Lung (tissue), 11 donors: ENCODE measurements at regions not wholly inside any gene's neighbourhood (a gene's known extent, or its start where the extent isn't known, plus 50 kb on each side); places are given as distances from the start of the nearest gene placed in this dataset.

Experiments used
- ATAC-seq: fragments of 200-7000 bp; cut with Tn5 transposase; one replicate; pipeline ENCODE4 v1.9.1; 2020; ENCODE audit warnings: moderate number of reproducible peaks; ENCODE audit not compliant: insufficient read depth, low FRiP score
- DNase-seq, 3 donors: peaks; one replicate each; pipeline ENCODE4 v3.0.0-alpha.2; 2013 to 2017
- H3K27ac ChIP-seq, 2 donors: one replicate each; pipeline ENCODE4 v1.5.1; 2013; ENCODE audit warnings: mild to moderate bottlenecking in 2 of 2, moderate library complexity in 2 of 2, control low read depth in 1 of 2, inconsistent platforms in 1 of 2, low read depth in 1 of 2, low read length in 1 of 2
- H3K27me3 ChIP-seq, 3 donors: one replicate each; pipeline ENCODE4 v1.5.1; 2013; ENCODE audit warnings: low read length in 2 of 3; ENCODE audit not compliant: control insufficient read depth in 3 of 3, insufficient read depth in 3 of 3
- H3K36me3 ChIP-seq, 4 donors: one replicate each; pipeline ENCODE4 v1.5.1; 2013; ENCODE audit warnings: low read length in 4 of 4, mild to moderate bottlenecking in 1 of 4, moderate library complexity in 1 of 4; ENCODE audit not compliant: control insufficient read depth in 4 of 4, insufficient read depth in 4 of 4
- H3K4me1 ChIP-seq, 5 donors: one replicate each; pipeline ENCODE4 v1.5.1; 2013; ENCODE audit warnings: low read length in 5 of 5, mild to moderate bottlenecking in 2 of 5, moderate library complexity in 1 of 5; ENCODE audit not compliant: control insufficient read depth in 5 of 5, insufficient read depth in 5 of 5
- H3K4me3 ChIP-seq: one replicate; pipeline ENCODE4 v1.5.1; 2013; ENCODE audit warnings: mild to moderate bottlenecking, control low read depth, moderate library complexity
- H3K9ac ChIP-seq, 2 donors: one replicate each; pipeline ENCODE4 v1.5.1; 2013; ENCODE audit warnings: low read length in 2 of 2, control low read depth in 1 of 2; ENCODE audit not compliant: insufficient read depth in 1 of 2
- H3K9me3 ChIP-seq, 4 donors: one replicate each; pipeline ENCODE4 v1.5.1; 2013; ENCODE audit warnings: low read length in 3 of 4, mild to moderate bottlenecking in 1 of 4, moderate library complexity in 1 of 4; ENCODE audit not compliant: control insufficient read depth in 4 of 4, insufficient read depth in 3 of 4
- WGBS, 2 donors: extraction: QIAGEN DNeasy Blood & Tissue Kit; methylation state at CpG; one replicate each; pipeline ENCODE4 v1.1.7; 2013; 5-methylcytosine and 5-hydroxymethylcytosine counted together
- TF ChIP-seq, protein P1 (sequence below): IDR thresholded peaks from 2 replicates; pipeline ENCODE4 v1.5.1; 2012; ENCODE audit warnings: mild to moderate bottlenecking; ENCODE audit errors: control extremely low read depth, extremely low read depth
- donor health status: control.
- donor health status: control.
- donor health status: Bipolar disorder and iron deficiency.
- donor health status: healthy.
- donor health status: DM: yes; HTN: yes; CAD: no.

DNA sequence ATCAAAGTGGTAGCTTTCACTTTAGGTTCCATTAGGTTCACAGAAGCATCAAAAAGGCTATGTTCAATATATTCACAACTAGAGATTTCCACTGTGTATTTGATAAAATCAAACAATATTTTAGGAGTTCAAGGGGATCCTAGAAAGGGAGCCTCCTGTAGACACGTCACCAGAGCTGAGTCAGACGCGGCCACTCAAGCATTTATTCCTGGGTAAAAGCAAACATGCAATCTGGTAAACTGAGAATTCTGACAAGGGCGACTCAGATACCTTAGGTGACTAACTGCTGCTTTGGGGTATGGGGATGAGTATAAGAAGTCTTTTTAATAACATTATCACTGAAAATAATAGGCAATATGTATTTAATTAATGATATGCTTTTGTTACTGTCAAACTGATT is 118.7 kb upstream of the HMGN3 start:
- H3K9me3 ChIP-seq = no peaks in the 10 kb centered on the region
- no peaks in the 10 kb centered on the region for H3K4me1 ChIP-seq
- DNase-seq (no peak), ATAC-seq (no peak)
- H3K27ac ChIP-seq = no peak overlapping the region
- WGBS, 2 donors = 88 to 91% methylated on average over 4 of the region's 4 CpGs
- TF ChIP-seq, protein P1, sequence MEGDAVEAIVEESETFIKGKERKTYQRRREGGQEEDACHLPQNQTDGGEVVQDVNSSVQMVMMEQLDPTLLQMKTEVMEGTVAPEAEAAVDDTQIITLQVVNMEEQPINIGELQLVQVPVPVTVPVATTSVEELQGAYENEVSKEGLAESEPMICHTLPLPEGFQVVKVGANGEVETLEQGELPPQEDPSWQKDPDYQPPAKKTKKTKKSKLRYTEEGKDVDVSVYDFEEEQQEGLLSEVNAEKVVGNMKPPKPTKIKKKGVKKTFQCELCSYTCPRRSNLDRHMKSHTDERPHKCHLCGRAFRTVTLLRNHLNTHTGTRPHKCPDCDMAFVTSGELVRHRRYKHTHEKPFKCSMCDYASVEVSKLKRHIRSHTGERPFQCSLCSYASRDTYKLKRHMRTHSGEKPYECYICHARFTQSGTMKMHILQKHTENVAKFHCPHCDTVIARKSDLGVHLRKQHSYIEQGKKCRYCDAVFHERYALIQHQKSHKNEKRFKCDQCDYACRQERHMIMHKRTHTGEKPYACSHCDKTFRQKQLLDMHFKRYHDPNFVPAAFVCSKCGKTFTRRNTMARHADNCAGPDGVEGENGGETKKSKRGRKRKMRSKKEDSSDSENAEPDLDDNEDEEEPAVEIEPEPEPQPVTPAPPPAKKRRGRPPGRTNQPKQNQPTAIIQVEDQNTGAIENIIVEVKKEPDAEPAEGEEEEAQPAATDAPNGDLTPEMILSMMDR = no peak
- no peaks in the 10 kb centered on the region for H3K27me3 ChIP-seq
- no peak overlapping the region for H3K4me3 ChIP-seq
- H3K9ac ChIP-seq = no peak overlapping the region
- H3K36me3 ChIP-seq = no peaks in the 10 kb centered on the region

DNA sequence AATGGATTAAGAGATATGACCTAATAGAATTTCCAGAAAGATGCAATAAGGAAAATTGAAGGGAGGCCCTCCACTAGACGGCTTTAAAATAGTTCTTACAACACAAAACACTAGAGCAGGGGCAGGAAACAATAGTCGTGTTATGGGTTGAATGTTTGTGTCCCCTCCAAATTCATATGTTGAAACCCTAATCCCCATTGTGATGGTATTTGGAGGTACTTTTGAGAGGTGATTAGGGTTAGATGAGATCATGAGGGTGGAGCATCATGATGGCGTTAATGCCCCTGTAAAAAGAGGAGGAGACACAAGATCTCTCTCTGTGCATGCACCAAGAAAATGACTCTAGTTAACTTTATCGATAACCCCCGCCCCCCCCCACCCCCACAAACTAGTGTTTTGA is 104.0 kb upstream of the HMGN3 start:
- DNase-seq (no peak), ATAC-seq (no peak)
- no peaks in the 10 kb centered on the region for H3K27me3 ChIP-seq
- peaks cover 0 to 5% (median 1%) of the 10 kb centered on the region in 5 donors for H3K4me1 ChIP-seq
- 60 to 66% methylated on average over 5 of the region's 5 CpGs for WGBS, 2 donors
- H3K9ac ChIP-seq = no peak overlapping the region
- TF ChIP-seq, protein P1 = no peak
- H3K9me3 ChIP-seq = no peaks in the 10 kb centered on the region
- H3K27ac ChIP-seq = no peak overlapping the region
- no peaks in the 10 kb centered on the region for H3K36me3 ChIP-seq
- no peak overlapping the region for H3K4me3 ChIP-seq

DNA sequence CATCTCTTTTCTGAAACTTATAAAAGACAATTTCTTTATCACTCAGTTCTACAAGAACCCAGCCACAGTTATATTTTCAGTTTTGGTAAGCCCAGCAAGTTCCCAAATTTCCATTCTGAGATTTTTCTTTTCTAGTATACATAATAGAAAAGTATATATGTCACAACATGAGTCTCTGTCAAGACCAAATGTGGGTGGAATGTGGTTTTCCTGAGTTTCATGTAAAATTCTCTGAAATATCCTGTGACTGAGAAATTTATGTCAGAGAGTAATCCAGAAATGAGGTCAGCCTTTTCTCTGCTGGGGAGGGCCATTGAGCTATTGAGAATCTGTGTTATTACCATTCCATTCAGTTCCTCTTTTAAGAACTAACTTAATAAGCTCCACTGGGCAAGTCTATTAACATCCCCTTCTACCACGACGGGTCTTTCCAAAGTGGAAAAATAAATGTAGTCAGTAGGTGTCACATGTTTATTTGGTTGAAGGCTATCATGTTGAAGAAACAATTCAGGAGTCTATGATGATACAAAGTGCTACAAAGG is 100.7 kb upstream of the HMGN3 start:
- TF ChIP-seq, protein P1 = no peak
- Histone ChIP-seq H3K27me3 (no peaks in the 10 kb centered on the region), H3K4me1 (peaks cover 0 to 5% (median 1%) of the 10 kb centered on the region in 5 donors), H3K9me3 (no peaks in the 10 kb centered on the region), H3K36me3 (no peaks in the 10 kb centered on the region), H3K9ac (no peak overlapping the region), H3K27ac (no peak overlapping the region), H3K4me3 (no peak overlapping the region)
- DNase-seq (no peak), ATAC-seq (no peak)
- 48 to 58% methylated on average over 2 of the region's 2 CpGs for WGBS, 2 donors

DNA sequence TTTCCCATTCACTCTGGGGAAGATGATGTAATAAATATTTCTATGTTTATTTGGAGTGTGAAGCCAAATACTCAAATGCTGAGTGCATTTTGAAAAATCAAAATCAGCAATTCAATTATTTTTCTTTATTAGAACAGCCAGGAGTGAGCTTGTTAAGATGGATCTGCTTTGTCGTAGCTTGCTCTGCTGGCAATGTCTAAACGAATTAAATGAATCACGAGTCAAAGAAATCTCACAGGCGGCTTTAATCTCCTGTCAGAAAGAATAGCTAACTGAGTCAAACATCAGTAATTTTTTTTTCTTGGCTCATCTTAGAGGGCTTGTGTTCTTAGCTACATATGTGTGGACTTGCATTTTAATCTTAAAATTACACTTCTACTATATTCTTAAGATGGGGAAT is 100.2 kb upstream of the HMGN3 start:
- peak in 2 of 3 donors; percentile 74 to 85 for DNase-seq
- TF ChIP-seq, protein P1 = no peak
- peaks cover 0 to 5% (median 1%) of the 10 kb centered on the region in 5 donors for H3K4me1 ChIP-seq
- no peaks in the 10 kb centered on the region for H3K36me3 ChIP-seq
- H3K9me3 ChIP-seq = no peaks in the 10 kb centered on the region
- H3K27ac ChIP-seq = no peak overlapping the region
- no peak overlapping the region for H3K4me3 ChIP-seq
- WGBS, 2 donors = 63 to 70% methylated on average over 4 of the region's 4 CpGs
- ATAC-seq = no peak
- no peak overlapping the region for H3K9ac ChIP-seq
- no peaks in the 10 kb centered on the region for H3K27me3 ChIP-seq
